GM13976 (cell line): ENCODE measurements at regions not wholly inside any gene's neighbourhood (a gene's known extent, or its start where the extent isn't known, plus 50 kb on each side); places are given as distances from the start of the nearest gene placed in this dataset.
A peak's percentile ranks its signal among the peaks of the same experiment; 100 is the strongest.

Experiments used
- DNase-seq: peaks from one replicate; pipeline ENCODE4 v3.0.0; 2012; ENCODE audit warnings: low spot score
- in situ Hi-C: fragments of 300-500 bp; cut with MboI; formaldehyde crosslinking; loops from one replicate; pipeline ENCODE4 v1.12.0; 2022; ENCODE audit warnings: low sequenced_read_pairs, mixed read lengths, inconsistent platforms; ENCODE audit not compliant: unreplicated experiment
- TF ChIP-seq, protein P1 (sequence below): IDR thresholded peaks from 2 replicates; pipeline ENCODE4 v1.5.1; 2012; ENCODE audit warnings: borderline replicate concordance, mild to moderate bottlenecking; ENCODE audit not compliant: insufficient read depth; ENCODE audit errors: extremely low read depth, missing control alignments, control extremely low read depth

DNA sequence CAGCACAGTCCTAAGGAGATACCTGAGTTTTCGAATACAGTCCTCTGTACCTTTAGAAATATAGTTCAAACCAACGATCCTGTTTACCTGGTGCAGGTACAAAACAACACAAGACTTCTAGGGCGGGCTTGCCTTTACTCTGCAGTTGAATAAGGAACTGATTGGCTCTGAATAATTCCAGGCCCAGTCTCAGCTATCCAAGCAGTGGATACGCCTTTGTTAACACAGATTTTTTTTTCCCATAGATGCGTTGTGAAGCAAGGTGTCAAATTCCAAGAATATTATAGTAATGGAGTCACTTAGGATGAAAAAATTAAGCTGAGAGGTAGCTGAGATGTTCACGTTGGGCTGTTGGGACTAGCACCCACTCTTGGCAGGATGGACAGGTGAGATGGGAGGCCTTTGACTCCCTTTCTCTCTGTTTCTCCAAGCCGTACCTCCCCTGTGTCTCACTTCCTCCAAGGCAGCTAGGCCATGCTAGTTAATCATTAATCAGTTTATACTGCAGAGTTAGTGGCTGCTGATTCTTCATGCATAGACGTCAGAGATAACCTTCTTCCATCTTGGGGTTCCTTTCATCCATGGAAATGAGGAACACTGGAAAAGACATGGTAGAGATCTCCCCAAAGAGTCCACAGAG lies 380.8 kb upstream of the ACVR2A start:
- in situ Hi-C loops = no loop called here
- peak; percentile 2 for DNase-seq
- TF ChIP-seq, protein P1, sequence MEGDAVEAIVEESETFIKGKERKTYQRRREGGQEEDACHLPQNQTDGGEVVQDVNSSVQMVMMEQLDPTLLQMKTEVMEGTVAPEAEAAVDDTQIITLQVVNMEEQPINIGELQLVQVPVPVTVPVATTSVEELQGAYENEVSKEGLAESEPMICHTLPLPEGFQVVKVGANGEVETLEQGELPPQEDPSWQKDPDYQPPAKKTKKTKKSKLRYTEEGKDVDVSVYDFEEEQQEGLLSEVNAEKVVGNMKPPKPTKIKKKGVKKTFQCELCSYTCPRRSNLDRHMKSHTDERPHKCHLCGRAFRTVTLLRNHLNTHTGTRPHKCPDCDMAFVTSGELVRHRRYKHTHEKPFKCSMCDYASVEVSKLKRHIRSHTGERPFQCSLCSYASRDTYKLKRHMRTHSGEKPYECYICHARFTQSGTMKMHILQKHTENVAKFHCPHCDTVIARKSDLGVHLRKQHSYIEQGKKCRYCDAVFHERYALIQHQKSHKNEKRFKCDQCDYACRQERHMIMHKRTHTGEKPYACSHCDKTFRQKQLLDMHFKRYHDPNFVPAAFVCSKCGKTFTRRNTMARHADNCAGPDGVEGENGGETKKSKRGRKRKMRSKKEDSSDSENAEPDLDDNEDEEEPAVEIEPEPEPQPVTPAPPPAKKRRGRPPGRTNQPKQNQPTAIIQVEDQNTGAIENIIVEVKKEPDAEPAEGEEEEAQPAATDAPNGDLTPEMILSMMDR = no peak

DNA sequence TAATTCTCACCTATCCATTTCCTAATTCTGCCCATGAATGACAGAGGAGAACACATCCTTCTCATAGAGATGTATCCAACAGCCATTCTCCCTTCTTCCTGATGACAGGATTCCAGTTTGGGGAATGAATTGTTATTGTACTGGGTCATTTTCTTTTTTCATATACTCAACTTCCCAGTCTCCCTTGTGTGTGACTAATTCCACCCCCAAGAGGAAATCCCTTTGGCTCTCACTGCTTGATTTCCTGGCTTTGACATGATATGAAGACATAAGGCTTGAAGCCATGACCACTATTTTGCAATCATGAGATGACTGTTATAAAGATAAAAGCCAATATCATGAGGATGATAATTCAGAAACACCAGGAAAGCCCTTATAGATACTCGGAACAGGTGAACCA lies 384.7 kb upstream of the ACVR2A start:
- DNase-seq = no peak
- in situ Hi-C loops = no loop called here
- TF ChIP-seq, protein P1 = no peak

DNA sequence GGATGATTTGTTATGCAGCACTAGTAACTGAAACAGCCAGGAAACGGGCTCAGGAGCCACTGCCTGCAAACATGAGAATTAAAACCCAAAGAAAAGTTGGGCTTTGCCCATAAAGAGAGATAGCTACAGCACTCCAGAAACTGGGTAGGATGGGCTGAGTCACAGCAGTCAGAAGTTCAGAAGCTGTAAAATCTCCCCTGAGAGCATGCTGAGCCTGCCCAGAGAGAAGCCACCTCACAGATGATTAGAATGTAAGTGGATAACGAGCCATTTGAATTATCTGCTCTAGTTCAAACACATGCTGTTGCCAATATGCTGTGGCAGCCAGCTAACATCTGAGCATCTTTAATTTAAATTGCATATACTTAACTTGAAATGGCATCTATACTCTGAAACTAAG lies 388.1 kb upstream of the ACVR2A start:
- no peak for DNase-seq
- TF ChIP-seq, protein P1 = no peak
- in situ Hi-C loops = no loop called here

- DNase-seq = no peak
- in situ Hi-C loops = no loop called here
- TF ChIP-seq, protein P1 = no peak
Measured at GRCh38 chr2:147451902-147452515, 392.8 kb upstream of the ACVR2A start.

DNA sequence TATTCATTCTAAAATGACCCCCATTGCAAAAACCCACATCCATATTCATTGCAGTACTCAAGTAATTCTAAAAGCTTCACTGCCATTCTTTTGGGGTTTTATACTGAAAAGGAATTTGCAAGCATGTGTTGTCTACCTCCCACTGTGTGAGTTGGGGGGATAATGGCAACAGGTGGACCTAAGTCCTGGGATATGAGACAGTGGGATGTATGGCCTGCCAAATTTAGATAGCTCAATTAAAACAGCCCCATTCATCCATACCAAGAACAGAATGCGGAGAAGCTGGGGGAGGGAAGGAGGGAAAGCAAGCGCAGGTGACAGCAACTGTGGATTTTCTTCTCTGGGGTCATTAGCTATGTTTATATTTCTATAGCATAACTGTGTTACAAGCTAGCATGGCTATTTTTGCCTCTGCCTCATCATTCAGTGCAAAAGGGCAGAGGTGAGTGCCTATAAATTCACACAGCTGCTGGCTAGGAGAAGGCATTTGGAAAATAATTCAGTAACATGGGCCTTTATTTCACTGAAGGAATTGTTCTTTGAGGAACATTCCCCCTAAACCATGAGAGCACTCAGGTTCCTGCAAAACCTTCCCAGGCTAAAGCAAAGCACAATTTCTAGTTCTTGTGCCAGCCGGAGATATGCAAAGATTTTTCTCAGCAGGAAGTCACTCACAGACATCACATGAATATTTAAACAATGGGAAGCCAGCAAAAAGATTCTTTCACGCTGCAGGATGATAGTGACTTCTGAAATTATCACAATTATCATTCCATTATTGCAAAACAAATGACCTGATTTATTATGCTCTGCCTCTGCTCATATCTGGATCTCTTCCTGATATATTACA lies 393.9 kb upstream of the ACVR2A start:
- no peak for DNase-seq
- in situ Hi-C loops = no loop called here
- TF ChIP-seq, protein P1 = no peak

DNA sequence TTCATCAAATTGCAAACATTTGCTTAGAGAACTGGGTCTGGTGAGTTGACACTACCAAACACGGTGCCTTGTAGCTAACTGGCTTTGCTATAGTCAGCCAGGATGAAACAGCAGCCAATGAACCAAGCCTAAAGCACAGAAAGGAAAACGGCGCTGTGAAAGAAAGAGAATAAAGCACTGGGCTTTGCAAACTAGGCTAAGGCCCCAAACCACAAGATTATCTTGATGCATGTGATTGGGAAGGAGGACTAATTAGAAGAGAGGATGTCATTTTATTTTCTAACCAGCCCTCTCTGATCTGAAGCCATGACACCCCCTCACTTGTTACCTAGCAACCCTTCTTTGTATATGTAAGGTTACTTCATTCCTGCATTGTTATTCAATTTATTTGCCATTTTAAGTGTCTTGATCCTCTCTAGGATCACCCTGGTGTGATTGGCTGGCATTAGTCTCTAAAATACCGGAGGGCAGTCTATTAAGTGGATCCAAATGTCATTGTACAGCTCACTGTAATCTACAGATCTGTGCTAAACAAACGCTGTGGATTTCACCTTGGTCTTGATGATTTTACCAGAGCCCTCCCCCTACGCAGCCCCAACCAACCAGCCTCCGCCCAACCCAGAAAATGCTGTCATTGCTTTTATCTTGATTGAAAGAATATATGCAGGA lies 395.4 kb upstream of the ACVR2A start:
- no peak for DNase-seq
- in situ Hi-C loops = no loop called here
- TF ChIP-seq, protein P1 = no peak
